NCI-H345 (cell line): ENCODE measurements at regions not wholly inside any gene's neighbourhood (a gene's known extent, or its start where the extent isn't known, plus 50 kb on each side); places are given as distances from the start of the nearest gene placed in this dataset.
A peak's percentile ranks its signal among the peaks of the same experiment; 100 is the strongest.
"Not testable (repeated sequence)": the region's sequence is repeated elsewhere in the genome, so short reads cannot be mapped to it uniquely, and the experiment has no call there.

Source experiments
- DNase-seq: peaks from one replicate; lab custom pipeline; 2025; lab: John Stamatoyannopoulos, UW

- DNase-seq: no peak
Measured at GRCh38 chr9:29609282-29609681, 2036.0 kb upstream of the C9orf72 start.

- no peak for DNase-seq
Measured at GRCh38 chr9:29613773-29614172, 2040.5 kb upstream of the C9orf72 start.

GRCh38 chr9:29616844-29617243, 2043.6 kb upstream of the C9orf72 start:
- DNase-seq: no peak

GRCh38 chr9:29625292-29625731, 2052.0 kb upstream of the C9orf72 start:
- no peak for DNase-seq

- no peak for DNase-seq
Measured at GRCh38 chr9:29625931-29626330, 2052.7 kb upstream of the C9orf72 start.

DNA sequence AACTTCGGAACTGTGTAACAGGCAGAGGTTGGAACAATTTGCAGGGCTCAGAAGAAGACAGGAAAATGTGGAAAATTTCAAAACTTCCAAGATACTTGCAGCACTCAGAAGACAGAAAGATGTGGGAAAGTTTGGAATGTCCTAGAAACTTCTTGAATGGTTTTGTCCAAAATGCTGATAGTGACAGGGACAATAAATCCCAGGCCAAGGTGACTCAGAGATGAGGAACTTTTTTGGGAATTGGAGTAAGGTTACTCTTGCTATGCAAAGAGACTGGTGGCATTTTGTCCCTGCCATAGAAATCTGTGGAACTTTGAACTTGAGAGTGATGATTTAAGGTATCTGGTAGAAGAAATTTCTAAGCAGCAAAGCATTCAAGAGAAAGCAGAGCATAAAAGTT, 2055.6 kb upstream of the C9orf72 start:
- DNase-seq: not testable (repeated sequence)

- DNase-seq: no peak
Measured at GRCh38 chr9:29637471-29638237, 2064.4 kb upstream of the C9orf72 start.

GRCh38 chr9:29640507-29640906, 2067.2 kb upstream of the C9orf72 start:
- DNase-seq: no peak

- DNase-seq: no peak
Measured at GRCh38 chr9:29644514-29644913, 2071.2 kb upstream of the C9orf72 start.

- DNase-seq: no peak
Measured at GRCh38 chr9:29647451-29647850, 2074.2 kb upstream of the C9orf72 start.

- no peak for DNase-seq
Measured at GRCh38 chr9:29648132-29648531, 2074.9 kb upstream of the C9orf72 start.

- DNase-seq: no peak
Measured at GRCh38 chr9:29648601-29649000, 2075.3 kb upstream of the C9orf72 start.

- DNase-seq: no peak
Measured at GRCh38 chr9:29656641-29657406, 2083.5 kb upstream of the C9orf72 start.

DNA sequence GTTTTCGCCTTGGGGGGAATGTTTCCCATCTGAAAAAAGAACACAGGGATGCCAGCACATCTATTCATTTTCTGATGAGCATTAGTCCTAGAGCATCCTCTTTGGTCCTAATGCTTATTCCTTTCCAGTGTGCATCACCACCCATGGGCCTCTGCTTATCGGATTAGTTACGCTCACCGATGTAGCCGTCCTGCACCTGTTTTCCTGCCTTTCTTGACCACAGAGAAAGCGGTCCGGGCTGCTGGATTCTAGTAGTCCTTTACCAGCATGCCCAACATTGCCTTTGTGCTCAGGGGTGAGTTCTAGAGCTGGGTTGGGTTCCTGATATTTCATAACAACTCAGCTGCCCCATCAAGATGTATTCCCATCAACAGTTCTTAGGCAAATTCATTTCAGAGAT, 2084.5 kb upstream of the C9orf72 start:
- no peak for DNase-seq

- DNase-seq: no peak
Measured at GRCh38 chr9:29659014-29659413, 2085.7 kb upstream of the C9orf72 start.

DNA sequence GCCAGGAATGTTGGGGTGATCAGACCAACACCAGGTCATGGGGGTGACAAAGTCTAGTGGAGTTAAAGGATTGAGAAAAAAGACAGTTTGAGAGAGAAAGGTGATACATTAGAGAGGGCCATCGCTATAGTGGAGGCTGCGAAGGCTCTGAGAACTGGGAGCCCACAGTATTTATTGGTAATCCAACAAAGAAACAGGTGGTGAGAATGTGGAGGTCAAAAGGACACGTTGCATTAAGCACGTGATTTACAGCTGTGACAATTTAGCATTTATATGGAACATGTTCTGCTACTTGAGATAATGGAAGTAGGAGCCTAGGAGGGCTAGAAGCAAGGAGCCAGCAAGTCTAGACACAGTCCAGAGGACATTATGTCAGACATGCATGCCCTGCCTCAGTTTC, 2086.5 kb upstream of the C9orf72 start:
- DNase-seq: no peak

GRCh38 chr9:29668732-29669131, 2095.5 kb upstream of the C9orf72 start:
- no peak for DNase-seq

DNA sequence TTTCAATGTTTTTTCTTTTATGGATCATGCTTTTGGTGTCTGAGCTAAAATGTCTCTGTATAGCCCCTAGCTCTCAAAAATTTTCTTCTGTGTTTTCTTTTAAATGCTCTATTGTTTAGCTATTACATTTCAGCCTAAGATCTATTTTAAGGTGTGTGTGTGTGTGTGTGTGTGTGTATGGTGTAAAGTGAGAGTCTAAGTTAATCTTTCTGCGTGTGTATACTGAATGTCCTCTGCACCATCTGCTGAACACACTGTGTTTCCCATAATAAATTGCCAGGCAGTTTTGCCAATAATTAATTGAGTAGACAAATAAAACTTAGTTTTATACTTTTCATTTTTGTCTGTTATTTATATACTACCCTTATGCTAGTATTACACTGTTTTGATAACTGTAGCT, 2096.3 kb upstream of the C9orf72 start:
- no peak for DNase-seq

- no peak for DNase-seq
Measured at GRCh38 chr9:29685531-29685930, 2112.2 kb upstream of the C9orf72 start.

DNA sequence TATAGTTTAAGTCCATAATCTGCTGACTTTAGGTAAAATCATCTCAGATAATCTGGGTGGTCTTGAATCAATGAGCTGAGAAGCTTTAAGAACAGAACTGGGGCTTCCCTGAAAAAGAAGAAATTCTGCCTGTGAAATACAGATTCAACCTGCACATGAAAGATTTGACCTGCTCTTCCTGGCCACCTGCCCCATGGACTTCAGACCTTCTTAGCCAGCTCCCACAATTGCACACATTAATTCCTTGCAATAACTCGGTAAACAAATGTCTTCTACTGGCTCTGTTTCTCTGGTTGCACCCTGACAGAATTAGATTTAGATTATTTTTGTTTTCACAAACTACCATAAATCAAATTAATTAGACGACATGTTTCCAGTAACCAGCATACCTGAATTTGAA, 2117.9 kb upstream of the C9orf72 start:
- DNase-seq: no peak

DNA sequence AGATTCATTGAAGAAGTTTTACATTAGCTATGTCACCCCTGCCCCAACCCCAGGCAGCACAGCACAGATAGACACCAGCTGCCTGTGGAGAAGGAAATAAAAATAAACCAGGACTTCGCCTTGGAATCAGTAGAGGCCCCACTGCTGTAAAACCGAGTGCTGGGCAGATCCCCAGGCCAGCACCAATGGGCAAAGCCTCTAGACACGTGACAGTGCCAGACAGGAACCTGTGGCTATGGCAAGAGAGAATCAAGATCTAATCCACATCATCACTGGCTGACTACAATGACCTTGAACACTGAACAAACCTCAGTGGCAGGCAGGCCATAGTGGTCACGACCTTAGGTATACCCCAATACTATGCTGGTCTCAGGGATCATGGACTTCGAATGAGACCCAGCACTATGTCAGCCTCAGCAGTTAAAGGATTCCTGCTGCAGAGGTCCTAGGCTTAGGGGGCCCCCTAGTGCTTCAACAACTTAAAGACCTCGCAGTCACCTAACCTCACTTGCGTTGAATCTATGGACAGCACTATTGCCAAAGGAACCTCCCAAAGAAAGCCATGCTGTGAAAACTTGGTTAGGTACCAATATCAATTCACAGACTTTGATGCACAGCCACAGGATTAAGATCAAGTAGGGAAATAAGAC, 2118.6 kb upstream of the C9orf72 start:
- peak; percentile 22 for DNase-seq

- no peak for DNase-seq
Measured at GRCh38 chr9:29697011-29697410, 2123.7 kb upstream of the C9orf72 start.

- no peak for DNase-seq
Measured at GRCh38 chr9:29701559-29701958, 2128.3 kb upstream of the C9orf72 start.
